ENCODE measurements at regions not wholly inside any gene's neighbourhood (a gene's known extent, or its start where the extent isn't known, plus 50 kb on each side); places are given as distances from the start of the nearest gene placed in this dataset.

GRCh38 chr16:16815641-16816040 lies 436.7 kb downstream of the NPIPA7 start:
- TF ChIP-seq CTCF (IDR thresholded peaks at IDR 0.05) (no peak), BHLHE40 (IDR thresholded peaks at IDR 0.05; ENCODE audit: low read depth, low read length) (no peak), POLR2A (IDR thresholded peaks at IDR 0.05; ENCODE audit: low read length) (no peak), POLR2AphosphoS2 (conservative IDR thresholded peaks at IDR 0.05; ENCODE audit: low read length) (no peak), PHF8 (IDR thresholded peaks at IDR 0.05; ENCODE audit: borderline replicate concordance, low read depth) (no peak), ZFP36 (IDR thresholded peaks at IDR 0.05; ENCODE audit: borderline replicate concordance, partially characterized antibody) (no peak), TFCP2L1 (CRISPR knock-in tag; IDR thresholded peaks at IDR 0.05) (no peak)
